IgD-negative memory B cell (primary cell): ENCODE measurements at regions not wholly inside any gene's neighbourhood (a gene's known extent, or its start where the extent isn't known, plus 50 kb on each side); places are given as distances from the start of the nearest gene placed in this dataset.
"Not testable (repeated sequence)": the region's sequence is repeated elsewhere in the genome, so short reads cannot be mapped to it uniquely, and the experiment has no call there.

Experiments
- H3K27ac Mint-ChIP-seq, 3 donors: one replicate each; pipeline ENCODE4 v1.8.0; 2020 to 2022; ENCODE audit warnings: mild to moderate bottlenecking in 3 of 3, mixed read lengths in 3 of 3, moderate library complexity in 1 of 3
- H3K27me3 Mint-ChIP-seq: one replicate; pipeline ENCODE4 v1.8.0; 2021; ENCODE audit warnings: mixed read lengths
- H3K36me3 Mint-ChIP-seq: one replicate; pipeline ENCODE4 v1.8.0; 2020; ENCODE audit warnings: mild to moderate bottlenecking, mixed read lengths
- H3K4me1 Mint-ChIP-seq, 3 donors: one replicate each; pipeline ENCODE4 v1.8.0; 2020 to 2022; ENCODE audit warnings: mixed read lengths in 3 of 3, mild to moderate bottlenecking in 1 of 3
- H3K4me3 Mint-ChIP-seq, 4 donors: one replicate each; pipeline ENCODE4 v1.8.0; 2020 to 2022; ENCODE audit warnings: mild to moderate bottlenecking in 4 of 4, mixed read lengths in 4 of 4, moderate library complexity in 3 of 4
- H3K9me3 Mint-ChIP-seq, 3 donors: one replicate each; pipeline ENCODE4 v1.8.0; 2020 to 2021; ENCODE audit warnings: mixed read lengths in 3 of 3, mild to moderate bottlenecking in 1 of 3

GRCh38 chr6:144793744-144794143 lies 508.6 kb downstream of the UTRN start:
- Mint-ChIP-seq H3K9me3 (peaks cover 5 to 11% (median 6%) of the 10 kb centered on the region in 3 donors), H3K4me1 (no peaks in the 10 kb centered on the region), H3K27me3 (no peaks in the 10 kb centered on the region), H3K27ac (no peak overlapping the region), H3K4me3 (no peak overlapping the region), H3K36me3 (peaks cover 41% of the 10 kb centered on the region)

- Mint-ChIP-seq H3K36me3 (peaks cover 46% of the 10 kb centered on the region), H3K9me3 (peaks cover 5 to 11% (median 6%) of the 10 kb centered on the region in 3 donors)
- H3K4me1 Mint-ChIP-seq, H3K4me3 Mint-ChIP-seq, H3K27ac Mint-ChIP-seq, H3K27me3 Mint-ChIP-seq: not testable (repeated sequence)
These were observed 509.9 kb downstream of the UTRN start for GRCh38 chr6:144795022-144795421.

- Mint-ChIP-seq H3K9me3 (peaks cover 5 to 11% (median 6%) of the 10 kb centered on the region in 3 donors), H3K4me1 (no peaks in the 10 kb centered on the region), H3K27ac (no peak overlapping the region), H3K27me3 (no peaks in the 10 kb centered on the region), H3K36me3 (peaks cover 41% of the 10 kb centered on the region), H3K4me3 (no peak overlapping the region)
These were observed 510.9 kb downstream of the UTRN start for GRCh38 chr6:144796070-144796469.

GRCh38 chr6:144797881-144798589 lies 512.9 kb downstream of the UTRN start:
- H3K4me3 Mint-ChIP-seq: no peak overlapping the region
- no peaks in the 10 kb centered on the region for H3K4me1 Mint-ChIP-seq
- peaks cover 5 to 11% (median 6%) of the 10 kb centered on the region in 3 donors for H3K9me3 Mint-ChIP-seq
- peaks cover 33% of the 10 kb centered on the region for H3K36me3 Mint-ChIP-seq
- H3K27ac Mint-ChIP-seq: no peak overlapping the region
- no peaks in the 10 kb centered on the region for H3K27me3 Mint-ChIP-seq

- Mint-ChIP-seq H3K4me3 (no peak overlapping the region), H3K27ac (no peak overlapping the region), H3K27me3 (no peaks in the 10 kb centered on the region), H3K36me3 (peaks cover 1% of the 10 kb centered on the region), H3K4me1 (no peaks in the 10 kb centered on the region), H3K9me3 (no peaks in the 10 kb centered on the region)
These were observed 519.2 kb downstream of the UTRN start for GRCh38 chr6:144804246-144804790.

- Mint-ChIP-seq H3K4me1 (no peaks in the 10 kb centered on the region), H3K4me3 (no peak overlapping the region), H3K27me3 (no peaks in the 10 kb centered on the region), H3K9me3 (no peaks in the 10 kb centered on the region), H3K36me3 (peaks cover 4% of the 10 kb centered on the region), H3K27ac (no peak overlapping the region)
These were observed 519.9 kb downstream of the UTRN start for GRCh38 chr6:144805049-144805448.

- Mint-ChIP-seq H3K4me3 (no peak overlapping the region), H3K27me3 (no peaks in the 10 kb centered on the region), H3K36me3 (peaks cover 7% of the 10 kb centered on the region), H3K4me1 (peaks cover 0 to 2% (median 0%) of the 10 kb centered on the region in 3 donors), H3K9me3 (no peaks in the 10 kb centered on the region), H3K27ac (no peak overlapping the region)
These were observed 521.1 kb downstream of the UTRN start for GRCh38 chr6:144806222-144806621.

- Mint-ChIP-seq H3K36me3 (peaks cover 10% of the 10 kb centered on the region), H3K27ac (peak overlapping the region in 1 of 3 donors; percentile 3), H3K9me3 (no peaks in the 10 kb centered on the region), H3K4me3 (no peak overlapping the region), H3K27me3 (no peaks in the 10 kb centered on the region), H3K4me1 (peaks cover 0 to 2% (median 0%) of the 10 kb centered on the region in 3 donors)
These were observed 524.0 kb downstream of the UTRN start for GRCh38 chr6:144809120-144809519.

- Mint-ChIP-seq H3K27me3 (no peaks in the 10 kb centered on the region), H3K4me1 (peaks cover 0 to 2% (median 0%) of the 10 kb centered on the region in 3 donors), H3K36me3 (peaks cover 19% of the 10 kb centered on the region), H3K9me3 (no peaks in the 10 kb centered on the region), H3K4me3 (no peak overlapping the region), H3K27ac (peak overlapping the region in 1 of 3 donors; percentile 76)
These were observed 524.8 kb downstream of the UTRN start for GRCh38 chr6:144809969-144810368.

- Mint-ChIP-seq H3K4me3 (no peak overlapping the region), H3K27me3 (no peaks in the 10 kb centered on the region), H3K27ac (no peak overlapping the region), H3K9me3 (no peaks in the 10 kb centered on the region), H3K36me3 (peaks cover 21% of the 10 kb centered on the region), H3K4me1 (peaks cover 0 to 2% (median 0%) of the 10 kb centered on the region in 3 donors)
These were observed 526.0 kb downstream of the UTRN start for GRCh38 chr6:144811140-144811539.

GRCh38 chr6:144816936-144817335 lies 531.8 kb downstream of the UTRN start:
- H3K4me1 Mint-ChIP-seq: no peaks in the 10 kb centered on the region
- H3K4me3 Mint-ChIP-seq: no peak overlapping the region
- peaks cover 16% of the 10 kb centered on the region for H3K36me3 Mint-ChIP-seq
- H3K9me3 Mint-ChIP-seq: no peaks in the 10 kb centered on the region
- H3K27ac Mint-ChIP-seq: no peak overlapping the region
- no peaks in the 10 kb centered on the region for H3K27me3 Mint-ChIP-seq

GRCh38 chr6:144820270-144820669 lies 535.1 kb downstream of the UTRN start:
- no peak overlapping the region for H3K27ac Mint-ChIP-seq
- no peak overlapping the region for H3K4me3 Mint-ChIP-seq
- H3K9me3 Mint-ChIP-seq: no peaks in the 10 kb centered on the region
- H3K27me3 Mint-ChIP-seq: no peaks in the 10 kb centered on the region
- H3K36me3 Mint-ChIP-seq: peaks cover 11% of the 10 kb centered on the region
- H3K4me1 Mint-ChIP-seq: no peaks in the 10 kb centered on the region

- Mint-ChIP-seq H3K27ac (no peak overlapping the region), H3K27me3 (no peaks in the 10 kb centered on the region), H3K4me3 (no peak overlapping the region), H3K9me3 (no peaks in the 10 kb centered on the region), H3K4me1 (no peaks in the 10 kb centered on the region), H3K36me3 (peaks cover 19% of the 10 kb centered on the region)
These were observed 538.0 kb downstream of the UTRN start for GRCh38 chr6:144823131-144823530.

- Mint-ChIP-seq H3K4me3 (no peak overlapping the region), H3K27ac (no peak overlapping the region), H3K4me1 (no peaks in the 10 kb centered on the region), H3K27me3 (no peaks in the 10 kb centered on the region), H3K36me3 (peaks cover 19% of the 10 kb centered on the region), H3K9me3 (no peaks in the 10 kb centered on the region)
These were observed 538.9 kb downstream of the UTRN start for GRCh38 chr6:144824018-144824417.

- no peak overlapping the region for H3K27ac Mint-ChIP-seq
- H3K27me3 Mint-ChIP-seq: no peaks in the 10 kb centered on the region
- H3K9me3 Mint-ChIP-seq: no peaks in the 10 kb centered on the region
- H3K4me1 Mint-ChIP-seq: no peaks in the 10 kb centered on the region
- H3K4me3 Mint-ChIP-seq: no peak overlapping the region
- H3K36me3 Mint-ChIP-seq: peaks cover 4% of the 10 kb centered on the region
These were observed 549.4 kb downstream of the UTRN start for GRCh38 chr6:144834426-144835038.
